H9 (cell line): ENCODE measurements at regions not wholly inside any gene's neighbourhood (a gene's known extent, or its start where the extent isn't known, plus 50 kb on each side); places are given as distances from the start of the nearest gene placed in this dataset.

Experiments used
- DNase-seq: peaks from one replicate; pipeline ENCODE4 v3.0.0-alpha.2; 2017
- H2AFZ ChIP-seq: one replicate; pipeline ENCODE4 v1.6.1; 2013; ENCODE audit warnings: mild to moderate bottlenecking, low read length, control low read depth, moderate library complexity
- H2AK5ac ChIP-seq: 2 replicates; pipeline ENCODE4 v1.6.1; 2013; ENCODE audit warnings: low read length, control low read depth, mixed read lengths; ENCODE audit not compliant: insufficient read length
- H2BK120ac ChIP-seq: one replicate; pipeline ENCODE4 v1.6.1; 2013; ENCODE audit warnings: low read depth, mild to moderate bottlenecking, low read length, control low read depth, inconsistent platforms; ENCODE audit not compliant: poor library complexity, severe bottlenecking
- H2BK12ac ChIP-seq: 2 replicates; pipeline ENCODE4 v1.6.1; 2013; ENCODE audit warnings: low read length, control low read depth, mixed read lengths, low read depth; ENCODE audit not compliant: insufficient read length
- H2BK15ac ChIP-seq: 2 replicates; pipeline ENCODE4 v1.6.1; 2013; ENCODE audit warnings: low read depth, low read length, control low read depth
- H2BK20ac ChIP-seq: one replicate; pipeline ENCODE4 v1.6.1; 2013; ENCODE audit warnings: low read depth, mild to moderate bottlenecking, low read length, control low read depth, inconsistent platforms; ENCODE audit not compliant: poor library complexity, severe bottlenecking
- H2BK5ac ChIP-seq: 2 replicates; pipeline ENCODE4 v1.6.1; 2013; ENCODE audit warnings: low read length, control low read depth, mixed read lengths; ENCODE audit not compliant: insufficient read length
- H3K14ac ChIP-seq: 2 replicates; pipeline ENCODE4 v1.6.1; 2013; ENCODE audit warnings: low read length, control low read depth; ENCODE audit not compliant: insufficient read depth
- H3K18ac ChIP-seq: 2 replicates; pipeline ENCODE4 v1.6.1; 2013; ENCODE audit warnings: low read depth, mild to moderate bottlenecking, mixed read lengths, low read length, control low read depth; ENCODE audit not compliant: insufficient read length
- H3K23ac ChIP-seq: 2 replicates; pipeline ENCODE4 v1.6.1; 2013; ENCODE audit warnings: low read length, control low read depth, mixed read lengths, low read depth; ENCODE audit not compliant: insufficient read length
- H3K23me2 ChIP-seq: 2 replicates; pipeline ENCODE4 v1.6.1; 2013; ENCODE audit warnings: low read depth, mild to moderate bottlenecking, mixed read lengths, low read length, control low read depth; ENCODE audit not compliant: insufficient read length, poor library complexity, severe bottlenecking
- H3K27ac ChIP-seq: 2 replicates; pipeline ENCODE4 v1.5.1; 2013; ENCODE audit warnings: low read length, control low read depth, mixed read lengths, low read depth; ENCODE audit not compliant: insufficient read length
- H3K27me3 ChIP-seq: 2 replicates; pipeline ENCODE4 v1.6.1; 2013; ENCODE audit warnings: low read length, control low read depth, inconsistent platforms; ENCODE audit not compliant: insufficient read depth
- H3K4ac ChIP-seq: 2 replicates; pipeline ENCODE4 v1.6.1; 2013; ENCODE audit warnings: low read depth, mild to moderate bottlenecking, control low read depth, inconsistent platforms, low read length, moderate library complexity
- H3K4me1 ChIP-seq: 2 replicates; pipeline ENCODE4 v1.6.1; 2013; ENCODE audit warnings: low read length, control low read depth, inconsistent platforms; ENCODE audit not compliant: insufficient read depth
- H3K4me2 ChIP-seq: 2 replicates; pipeline ENCODE4 v1.6.1; 2013; ENCODE audit warnings: low read length, control low read depth, mixed read lengths; ENCODE audit not compliant: insufficient read length, insufficient read depth
- H3K56ac ChIP-seq: 2 replicates; pipeline ENCODE4 v1.6.1; 2013; ENCODE audit warnings: low read depth, mild to moderate bottlenecking, mixed read lengths, low read length, control low read depth; ENCODE audit not compliant: insufficient read length
- H3K79me1 ChIP-seq: 2 replicates; pipeline ENCODE4 v1.6.1; 2013; ENCODE audit warnings: low read depth, mild to moderate bottlenecking, moderate library complexity, low read length, control low read depth, inconsistent platforms; ENCODE audit not compliant: insufficient read depth, poor library complexity, severe bottlenecking
- H3K79me2 ChIP-seq: 2 replicates; pipeline ENCODE4 v1.6.1; 2013; ENCODE audit warnings: low read length, control low read depth, inconsistent platforms; ENCODE audit not compliant: insufficient read depth
- H3K9ac ChIP-seq: 2 replicates; pipeline ENCODE4 v1.6.1; 2013; ENCODE audit warnings: low read length, control low read depth, mixed read lengths; ENCODE audit not compliant: insufficient read length; ENCODE audit errors: extremely low read depth
- H3K9me3 ChIP-seq: one replicate; pipeline ENCODE4 v1.6.1; 2013; ENCODE audit warnings: low read depth, low read length, inconsistent platforms; ENCODE audit not compliant: control insufficient read depth
- H3T11ph ChIP-seq: one replicate; pipeline ENCODE4 v1.6.1; 2013; ENCODE audit warnings: mild to moderate bottlenecking, low read length, control low read depth, inconsistent platforms
- H4K20me1 ChIP-seq: one replicate; pipeline ENCODE4 v1.6.1; 2013; ENCODE audit not compliant: control insufficient read depth, insufficient read length, insufficient read depth
- H4K5ac ChIP-seq: 2 replicates; pipeline ENCODE4 v1.6.1; 2013; ENCODE audit warnings: low read depth, mild to moderate bottlenecking, mixed read lengths, low read length, control low read depth; ENCODE audit not compliant: insufficient read length
- H4K8ac ChIP-seq: replicated peaks from 2 replicates; pipeline ENCODE4 v1.6.1; 2013; ENCODE audit warnings: low read length, control low read depth, mixed read lengths, low read depth; ENCODE audit not compliant: insufficient read length
- H4K91ac ChIP-seq: 2 replicates; pipeline ENCODE4 v1.6.1; 2013; ENCODE audit warnings: low read depth, mild to moderate bottlenecking, moderate library complexity, mixed read lengths, low read length, control low read depth; ENCODE audit not compliant: insufficient read length
- H3K27ac Mint-ChIP-seq, 3 experiments: 2 replicates in 2 of 3; 3 replicates in 1 of 3; pipeline ENCODE4 v1.8.0; 2020 to 2021; ENCODE audit warnings: mixed read lengths in 3 of 3, mild to moderate bottlenecking in 1 of 3, moderate library complexity in 1 of 3
- H3K27me3 Mint-ChIP-seq: 2 replicates; pipeline ENCODE4 v1.8.0; 2021; ENCODE audit warnings: low read depth, mild to moderate bottlenecking, moderate library complexity, mixed read lengths
- H3K36me3 Mint-ChIP-seq, 3 experiments: 2 replicates in 2 of 3; 3 replicates in 1 of 3; pipeline ENCODE4 v1.8.0; 2020 to 2021; ENCODE audit warnings: low read depth in 3 of 3, mixed read lengths in 3 of 3; ENCODE audit not compliant: insufficient read depth in 1 of 3
- H3K4me1 Mint-ChIP-seq, 2 experiments: 2 replicates each; pipeline ENCODE4 v1.8.0; 2020; ENCODE audit warnings: mixed read lengths in 2 of 2
- H3K4me3 Mint-ChIP-seq, 2 experiments: 2 replicates in 1 of 2; 3 replicates in 1 of 2; pipeline ENCODE4 v1.8.0; 2020 to 2021; ENCODE audit warnings: mild to moderate bottlenecking in 2 of 2, mixed read lengths in 2 of 2, moderate library complexity in 1 of 2
- H3K9me3 Mint-ChIP-seq, 2 experiments: 2 replicates in 1 of 2; 3 replicates in 1 of 2; pipeline ENCODE4 v1.8.0; 2020; ENCODE audit warnings: mild to moderate bottlenecking in 2 of 2, mixed read lengths in 2 of 2, moderate library complexity in 1 of 2
- WGBS: extraction: QIAGEN DNeasy Blood & Tissue Kit; methylation state at CpG from one replicate; pipeline ENCODE4 v1.1.7; 2013; ENCODE audit warnings: missing lambda C conversion rate, low lambda C conversion rate, mixed read lengths; ENCODE audit not compliant: insufficient read length; ENCODE audit errors: extremely low coverage; 5-methylcytosine and 5-hydroxymethylcytosine counted together
- TF ChIP-seq, protein P1 (sequence below): fragments of 200-600 bp; sonication (generic); conservative IDR thresholded peaks from 3 replicates; pipeline ENCODE4 v1.8.0; 2021; ENCODE audit warnings: antibody characterized with exemption, mild to moderate bottlenecking

DNA sequence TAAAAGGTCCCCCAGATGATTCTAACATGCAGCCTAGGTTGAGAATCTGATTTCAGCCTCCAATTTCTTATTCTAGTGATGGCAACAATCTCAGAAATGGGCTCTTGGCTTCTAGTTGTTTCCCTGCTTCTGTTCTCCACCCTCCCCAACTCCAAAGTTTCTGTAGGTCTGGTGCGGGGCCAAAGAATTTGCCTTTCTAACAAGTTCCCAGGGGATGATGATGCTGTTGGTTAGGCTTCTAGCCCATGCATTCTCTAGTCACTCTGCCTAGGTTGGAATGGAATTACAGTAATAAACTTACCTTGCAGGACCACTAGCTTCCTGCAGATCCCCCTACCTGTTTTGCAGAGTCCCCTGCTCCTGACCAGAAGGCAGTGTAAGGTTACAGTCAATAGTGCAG, 103.2 kb upstream of the PPP2R3A start:
- no peak overlapping the region for H3K56ac ChIP-seq
- no peak overlapping the region for H3K27ac ChIP-seq
- H3K4me2 ChIP-seq, result no peak overlapping the region
- no peak overlapping the region for H2BK5ac ChIP-seq
- H3K14ac ChIP-seq, result no peak overlapping the region
- H3K18ac ChIP-seq, result no peak overlapping the region
- no peak overlapping the region for H3K27ac Mint-ChIP-seq
- H3K27me3 ChIP-seq, result no peaks in the 10 kb centered on the region
- H3K23ac ChIP-seq, result no peak overlapping the region
- no peaks in the 10 kb centered on the region for H3K4me1 ChIP-seq
- no peak overlapping the region for H3T11ph ChIP-seq
- H3K36me3 Mint-ChIP-seq, result no peaks in the 10 kb centered on the region
- H2BK15ac ChIP-seq, result no peak overlapping the region
- no peaks in the 10 kb centered on the region for H3K9me3 ChIP-seq
- H2AFZ ChIP-seq, result no peak overlapping the region
- no peak overlapping the region for H2AK5ac ChIP-seq
- H4K5ac ChIP-seq, result no peak overlapping the region
- no peaks in the 10 kb centered on the region for H3K23me2 ChIP-seq
- H3K79me2 ChIP-seq, result no peaks in the 10 kb centered on the region
- H3K9ac ChIP-seq, result no peak overlapping the region
- H2BK20ac ChIP-seq, result no peak overlapping the region
- WGBS, result no CpG with 5 or more reads among the region's 1 CpG
- no peaks in the 10 kb centered on the region for H3K4me1 Mint-ChIP-seq
- no peaks in the 10 kb centered on the region for H3K27me3 Mint-ChIP-seq
- H4K20me1 ChIP-seq, result no peaks in the 10 kb centered on the region
- H3K9me3 Mint-ChIP-seq, result no peaks in the 10 kb centered on the region
- H3K4ac ChIP-seq, result no peak overlapping the region
- H2BK12ac ChIP-seq, result no peak overlapping the region
- H3K4me3 Mint-ChIP-seq, result no peak overlapping the region
- no peaks in the 10 kb centered on the region for H3K79me1 ChIP-seq
- no peak overlapping the region for H2BK120ac ChIP-seq
- DNase-seq, result no peak
- TF ChIP-seq, protein P1, sequence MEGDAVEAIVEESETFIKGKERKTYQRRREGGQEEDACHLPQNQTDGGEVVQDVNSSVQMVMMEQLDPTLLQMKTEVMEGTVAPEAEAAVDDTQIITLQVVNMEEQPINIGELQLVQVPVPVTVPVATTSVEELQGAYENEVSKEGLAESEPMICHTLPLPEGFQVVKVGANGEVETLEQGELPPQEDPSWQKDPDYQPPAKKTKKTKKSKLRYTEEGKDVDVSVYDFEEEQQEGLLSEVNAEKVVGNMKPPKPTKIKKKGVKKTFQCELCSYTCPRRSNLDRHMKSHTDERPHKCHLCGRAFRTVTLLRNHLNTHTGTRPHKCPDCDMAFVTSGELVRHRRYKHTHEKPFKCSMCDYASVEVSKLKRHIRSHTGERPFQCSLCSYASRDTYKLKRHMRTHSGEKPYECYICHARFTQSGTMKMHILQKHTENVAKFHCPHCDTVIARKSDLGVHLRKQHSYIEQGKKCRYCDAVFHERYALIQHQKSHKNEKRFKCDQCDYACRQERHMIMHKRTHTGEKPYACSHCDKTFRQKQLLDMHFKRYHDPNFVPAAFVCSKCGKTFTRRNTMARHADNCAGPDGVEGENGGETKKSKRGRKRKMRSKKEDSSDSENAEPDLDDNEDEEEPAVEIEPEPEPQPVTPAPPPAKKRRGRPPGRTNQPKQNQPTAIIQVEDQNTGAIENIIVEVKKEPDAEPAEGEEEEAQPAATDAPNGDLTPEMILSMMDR, result no peak
- no peak overlapping the region for H4K91ac ChIP-seq
- H4K8ac ChIP-seq, result no peak overlapping the region
